Stimulated activated CD4-positive, alpha-beta T cell treated with anti-CD3 and anti-CD28 coated beads, TNF-alpha, amount 100 ng/mL, for 24 hours (primary cell): ENCODE measurements at regions not wholly inside any gene's neighbourhood (a gene's known extent, or its start where the extent isn't known, plus 50 kb on each side); places are given as distances from the start of the nearest gene placed in this dataset.
"Not testable (repeated sequence)": the region's sequence is repeated elsewhere in the genome, so short reads cannot be mapped to it uniquely, and the experiment has no call there.

Experiments
- DNase-seq, 3 experiments: peaks; one replicate each; pipeline ENCODE4 v3.0.0-alpha.2; 2020; ENCODE audit warnings: low read depth in 3 of 3

DNA sequence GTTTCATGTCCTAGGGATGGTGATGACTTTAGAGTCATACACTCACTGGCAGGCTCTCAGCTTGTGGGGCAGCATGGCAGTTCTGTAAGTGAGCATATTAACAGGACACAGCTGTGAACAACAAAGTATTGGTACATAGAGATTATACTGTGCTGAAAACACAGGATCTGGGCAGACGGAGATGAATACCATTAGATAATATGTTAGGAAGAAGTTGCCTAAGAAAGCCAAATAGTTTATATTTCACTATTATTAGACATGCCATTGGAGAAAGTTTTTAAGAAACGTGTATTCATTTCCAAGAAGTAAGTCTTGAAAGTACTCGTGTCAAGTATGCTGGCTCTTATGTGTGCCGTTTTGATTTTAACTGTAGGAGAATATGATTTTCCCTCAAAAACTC lies 274.5 kb downstream of the INHBA start:
- DNase-seq: no peak

DNA sequence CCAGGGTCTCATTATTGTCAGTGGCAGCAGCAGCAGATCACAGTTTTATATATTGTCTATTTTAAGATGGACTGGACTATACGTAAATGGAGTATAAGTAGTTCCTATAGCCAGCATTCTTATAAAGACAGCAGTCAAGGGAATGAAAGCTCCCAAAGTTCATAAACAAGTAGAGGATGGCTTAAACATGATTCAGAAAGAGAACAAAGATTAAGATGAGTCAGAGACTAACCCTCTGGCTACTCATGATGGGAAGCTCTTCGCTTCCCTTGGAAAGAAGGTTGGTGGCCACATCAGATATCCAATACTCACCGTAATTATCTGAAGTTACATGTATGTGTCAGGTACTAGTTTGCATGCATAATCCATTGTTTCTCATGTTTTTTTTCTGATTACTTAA lies 277.0 kb downstream of the INHBA start:
- no peak for DNase-seq

DNA sequence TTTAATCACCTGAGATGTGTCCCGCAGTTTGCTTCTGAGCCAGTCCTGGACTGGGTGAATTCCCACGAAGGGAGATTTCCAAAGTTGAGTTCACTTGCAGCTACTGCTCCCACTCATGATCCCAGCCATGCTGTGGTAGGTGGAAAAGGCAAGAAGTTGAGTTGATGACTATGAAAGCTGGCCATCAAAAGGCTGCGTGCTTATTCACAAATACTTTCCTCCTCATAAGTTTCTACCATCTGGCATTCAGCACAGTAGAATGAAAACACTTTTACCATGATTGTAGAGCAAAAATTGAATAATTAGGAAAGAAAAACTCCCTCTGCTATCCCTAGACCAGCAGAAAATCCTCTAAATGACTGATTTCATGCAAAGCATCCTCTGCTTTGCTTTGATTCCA lies 281.8 kb downstream of the INHBA start:
- DNase-seq: no peak

DNA sequence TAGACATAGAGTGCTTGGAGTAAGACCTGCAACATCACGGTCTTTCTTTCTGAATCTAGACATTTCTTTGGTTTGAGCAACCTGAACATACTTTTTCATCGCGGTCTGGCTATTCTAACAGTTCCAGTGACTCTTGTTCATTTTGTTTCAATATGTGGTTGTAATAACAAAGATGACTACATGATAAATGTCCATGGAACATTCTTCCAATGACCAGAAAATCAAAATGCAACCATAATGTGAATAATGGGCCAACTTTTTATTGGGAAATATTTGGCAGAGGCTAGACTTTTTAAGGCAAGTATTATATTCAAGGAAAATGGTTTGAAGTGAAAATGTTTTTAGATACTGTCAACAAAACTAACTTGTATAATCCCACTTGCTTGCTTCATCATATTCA lies 282.5 kb downstream of the INHBA start:
- no peak for DNase-seq

DNA sequence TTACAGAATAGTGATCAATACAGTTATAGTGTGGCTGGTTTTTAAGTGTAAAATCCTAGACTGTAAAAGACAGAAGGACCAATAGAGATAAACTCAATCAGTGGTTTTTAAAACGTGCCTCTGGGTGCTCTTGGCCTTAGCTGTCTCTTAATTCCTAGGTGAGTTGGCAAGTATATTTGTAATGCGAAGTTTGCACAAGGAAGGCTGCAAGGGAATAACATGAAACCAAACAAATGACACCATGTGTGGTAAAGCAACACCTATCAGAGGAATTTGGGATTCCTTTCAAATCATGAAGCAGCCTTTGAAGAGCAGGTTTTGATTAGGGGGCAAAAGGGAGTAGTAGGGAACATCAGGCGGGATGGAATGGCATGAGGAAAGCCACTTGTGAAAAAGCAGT lies 284.6 kb downstream of the INHBA start:
- no peak for DNase-seq

DNA sequence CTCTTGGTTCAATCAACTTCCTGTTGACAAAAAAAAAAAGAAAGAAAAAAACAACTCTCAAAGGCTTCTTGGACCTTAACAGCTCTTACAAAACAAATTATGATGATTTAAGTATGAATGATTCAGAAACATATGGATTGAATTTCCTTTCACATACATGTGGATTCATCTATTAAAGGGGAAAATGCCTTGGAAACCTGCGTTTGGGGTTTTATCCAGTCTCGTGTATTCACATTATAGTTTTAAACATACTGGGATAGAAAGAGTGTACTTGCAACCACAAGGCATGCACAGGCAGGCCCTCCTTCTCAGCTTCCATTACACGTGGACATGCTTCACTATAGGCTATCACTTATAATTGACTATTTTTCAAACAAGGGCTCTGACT lies 286.7 kb downstream of the INHBA start:
- DNase-seq: no peak

DNA sequence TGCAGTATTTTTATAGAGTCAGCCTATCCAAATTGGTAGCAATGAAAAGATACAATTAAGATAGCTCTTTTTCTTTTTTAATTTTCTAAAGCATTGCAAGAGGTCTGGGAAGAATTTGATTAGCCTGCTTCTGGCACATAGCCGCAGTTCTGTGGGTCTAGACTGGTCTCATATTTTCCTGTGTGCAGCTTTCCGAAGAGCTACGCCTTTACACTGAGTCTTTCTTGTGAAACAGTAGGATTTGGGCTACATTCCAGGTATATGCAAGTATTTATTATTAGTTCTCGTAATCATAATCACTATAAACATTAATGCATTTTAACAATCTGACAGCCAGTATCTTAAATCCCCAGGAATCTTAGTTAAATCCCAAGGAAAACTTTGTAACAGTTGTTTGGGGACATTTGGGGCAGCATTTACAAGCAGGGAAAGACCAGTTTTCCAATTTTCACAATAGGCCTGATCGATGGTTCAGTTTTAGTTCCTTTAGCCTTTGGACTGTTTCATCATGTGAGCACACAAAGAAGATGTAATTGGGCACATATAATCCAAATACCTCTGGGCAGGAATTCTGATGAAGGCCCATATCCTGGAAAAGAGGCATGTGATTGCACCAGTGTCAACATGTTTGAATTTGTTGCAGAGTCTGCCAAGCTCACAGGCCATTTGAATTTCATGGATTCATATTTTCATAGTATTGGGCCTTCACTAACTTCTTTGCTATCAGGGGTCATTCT lies 287.3 kb downstream of the INHBA start:
- DNase-seq: no peak

DNA sequence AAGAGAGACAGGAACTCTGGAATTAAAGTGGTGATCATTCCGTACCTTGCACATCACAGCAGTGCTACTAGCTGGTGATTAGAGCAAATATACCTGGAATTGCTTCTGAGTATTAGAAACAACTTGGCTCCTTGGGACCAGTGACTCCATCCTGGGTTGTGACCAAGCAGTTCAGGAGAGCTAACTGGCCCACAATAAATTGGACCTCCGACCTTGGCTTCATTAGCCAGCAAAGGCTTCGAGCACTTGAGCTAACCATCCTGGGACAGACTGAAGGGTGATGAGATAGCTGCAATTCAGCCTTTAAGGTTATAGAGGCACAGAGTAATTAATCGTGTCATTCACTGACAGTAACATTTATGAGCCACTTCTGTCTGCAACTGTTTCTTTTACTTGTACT lies 287.8 kb downstream of the INHBA start:
- DNase-seq: no peak

DNA sequence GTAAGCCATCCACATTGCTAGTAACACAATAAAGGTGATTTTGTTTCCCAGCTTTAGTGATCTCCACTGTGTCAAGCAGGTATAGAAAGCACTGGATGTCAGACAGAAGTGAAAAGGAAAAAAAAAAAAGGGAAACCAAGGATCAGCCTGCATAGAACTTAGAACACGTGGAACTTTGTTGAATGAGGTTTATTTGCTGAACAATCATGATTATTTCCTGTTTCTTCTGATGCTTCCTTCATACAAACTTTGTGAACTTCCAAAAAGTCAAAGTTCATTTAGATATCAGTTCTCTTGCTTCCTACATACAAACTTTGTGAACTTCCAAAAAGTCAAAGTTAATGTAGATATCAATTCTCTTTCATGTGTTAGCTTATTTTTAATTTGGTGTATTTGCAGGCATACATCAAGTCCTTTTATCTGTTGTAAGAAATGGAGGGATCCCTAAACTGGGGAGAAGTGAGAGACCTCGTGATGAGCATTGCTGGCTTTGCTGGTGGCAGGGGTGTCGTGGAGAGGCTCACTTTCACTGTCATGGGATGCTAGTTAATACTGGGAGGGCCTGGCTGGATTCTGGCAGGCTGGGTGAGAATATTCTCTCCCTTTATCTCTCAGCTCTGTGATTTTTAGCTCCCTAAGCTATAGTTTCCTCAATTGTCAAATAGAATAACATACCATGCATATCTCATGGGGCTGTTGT lies 298.4 kb downstream of the INHBA start:
- no peak for DNase-seq

DNA sequence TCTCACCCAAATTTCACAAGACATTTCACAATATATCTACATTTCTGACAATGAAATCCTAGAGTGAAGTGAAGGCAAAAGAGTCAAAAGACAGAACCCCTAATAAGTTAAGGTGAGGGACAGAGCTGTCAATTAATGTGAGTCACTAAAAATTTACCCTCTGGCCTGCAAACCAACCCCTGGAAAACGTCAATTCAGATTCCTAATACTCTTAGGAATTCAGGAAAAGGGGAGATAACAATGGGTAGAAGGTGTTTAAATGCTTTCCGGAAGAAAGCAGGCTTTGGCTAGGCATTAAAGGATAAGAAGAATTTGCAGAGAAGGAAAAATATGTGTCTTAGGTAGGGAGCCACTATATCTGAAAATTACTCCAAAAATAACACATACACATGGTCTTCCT lies 299.6 kb downstream of the INHBA start:
- DNase-seq: no peak

DNA sequence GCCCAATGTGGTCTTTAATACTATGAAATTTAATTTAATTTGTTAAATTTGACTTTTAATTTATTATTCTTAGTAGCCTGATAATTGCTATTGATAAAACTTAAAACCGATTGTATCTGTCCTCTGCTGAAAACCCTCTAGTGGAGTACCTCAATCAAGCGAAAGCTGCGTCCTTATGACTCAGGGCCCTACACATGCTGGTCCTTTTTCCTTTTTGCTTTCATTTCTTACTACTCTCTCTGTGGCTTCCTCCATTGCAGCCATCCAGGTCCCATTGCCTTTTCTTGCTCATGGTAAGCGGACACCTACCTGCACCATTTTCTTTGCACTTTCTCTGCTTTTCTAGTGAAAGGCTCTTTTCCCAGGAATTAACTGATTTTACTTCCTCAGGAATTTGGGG lies 301.1 kb downstream of the INHBA start:
- no peak for DNase-seq

DNA sequence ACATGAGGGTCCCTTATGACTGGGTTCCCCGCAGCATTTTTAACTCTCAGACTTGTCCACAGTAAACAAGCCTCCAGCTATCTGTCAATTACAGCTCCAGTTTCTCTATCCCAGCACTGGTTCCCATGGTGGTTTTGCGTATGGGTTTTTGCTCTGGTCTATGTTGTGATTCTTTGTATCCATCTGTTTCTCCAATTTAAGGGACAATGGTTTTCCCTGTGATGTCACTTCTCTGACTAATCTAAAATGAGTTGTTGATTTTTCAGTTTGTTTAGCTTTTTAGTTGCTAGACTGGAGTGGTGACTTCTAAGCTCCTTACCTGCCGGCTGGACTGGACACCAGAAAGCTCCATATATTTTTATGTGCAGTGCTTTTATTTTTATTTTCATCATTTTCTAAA lies 303.7 kb downstream of the INHBA start:
- DNase-seq: no peak

DNA sequence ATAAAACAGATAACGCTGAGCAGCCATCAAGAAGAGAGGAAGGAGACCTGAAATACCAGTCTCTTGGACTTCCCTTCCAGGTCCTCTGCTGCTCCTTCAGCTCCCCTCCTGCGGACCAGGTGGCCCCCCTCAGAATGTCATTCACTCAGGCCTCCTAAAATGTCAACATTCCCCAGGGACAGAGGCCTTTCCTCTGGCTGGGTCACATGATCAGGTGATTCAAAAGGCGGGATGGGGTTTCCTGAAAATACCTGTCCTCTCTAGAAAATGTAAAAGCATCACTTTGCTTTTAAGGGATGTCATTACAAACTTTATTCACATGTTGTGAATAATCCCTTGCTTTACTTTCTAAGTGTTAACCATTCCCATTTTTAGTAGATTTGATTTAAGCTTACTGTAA lies 311.1 kb downstream of the INHBA start:
- DNase-seq: no peak

DNA sequence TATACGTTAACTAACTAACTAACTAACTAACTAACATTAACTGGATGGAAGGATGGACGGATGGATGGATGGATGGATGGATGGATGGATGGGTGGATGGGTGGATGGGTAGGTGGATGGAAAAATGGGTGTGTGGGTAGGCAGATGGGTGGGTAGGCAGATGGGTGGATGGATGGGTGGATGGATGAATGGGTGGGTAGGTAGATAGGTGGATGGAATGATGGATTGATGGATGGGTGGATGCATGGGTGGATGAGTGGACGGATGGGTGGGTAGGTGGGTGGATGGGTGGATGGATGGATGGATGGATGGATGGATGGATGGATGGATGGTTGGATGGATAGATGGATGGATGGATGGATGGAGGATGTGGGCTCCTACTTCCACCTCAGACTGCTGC lies 314.0 kb downstream of the INHBA start:
- DNase-seq: not testable (repeated sequence)

DNA sequence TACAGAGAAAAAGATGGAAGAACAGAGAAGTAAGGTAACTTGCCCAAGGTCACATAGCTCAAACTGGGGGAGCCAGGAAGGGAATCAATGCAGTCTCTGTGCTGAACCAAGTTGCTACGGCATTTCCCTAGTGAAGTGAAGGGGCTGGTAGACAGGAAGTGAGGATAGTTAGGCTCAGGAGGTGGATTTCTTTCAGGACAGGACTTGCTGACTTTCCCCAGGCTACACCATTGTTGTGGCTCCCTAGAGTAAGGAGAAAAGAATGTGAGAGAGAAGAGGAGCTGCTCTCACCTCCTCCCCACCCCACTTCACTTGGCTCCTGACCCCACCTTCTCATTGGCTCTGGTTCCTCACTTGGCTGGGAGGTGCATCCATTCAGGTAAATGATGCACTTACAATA lies 316.9 kb downstream of the INHBA start:
- no peak for DNase-seq

DNA sequence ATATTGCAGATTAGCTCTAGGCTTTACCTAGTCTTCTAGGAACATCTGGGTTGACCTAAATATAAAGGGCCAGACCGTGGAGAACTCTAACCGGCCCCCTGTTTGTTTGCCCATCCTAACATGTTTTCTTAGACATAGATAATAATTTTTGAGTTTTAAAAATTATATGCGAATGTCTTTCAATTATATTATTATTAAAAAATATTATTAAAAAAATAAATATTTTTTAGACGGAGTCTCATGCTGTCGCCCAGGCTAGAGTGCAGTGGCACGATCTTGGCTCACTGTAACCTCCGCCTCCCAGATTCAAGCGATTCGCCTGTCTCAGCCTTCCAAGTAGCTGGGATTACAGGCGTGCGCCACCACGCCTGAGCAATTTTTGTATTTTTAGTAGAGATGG lies 318.5 kb downstream of the INHBA start:
- DNase-seq: no peak

DNA sequence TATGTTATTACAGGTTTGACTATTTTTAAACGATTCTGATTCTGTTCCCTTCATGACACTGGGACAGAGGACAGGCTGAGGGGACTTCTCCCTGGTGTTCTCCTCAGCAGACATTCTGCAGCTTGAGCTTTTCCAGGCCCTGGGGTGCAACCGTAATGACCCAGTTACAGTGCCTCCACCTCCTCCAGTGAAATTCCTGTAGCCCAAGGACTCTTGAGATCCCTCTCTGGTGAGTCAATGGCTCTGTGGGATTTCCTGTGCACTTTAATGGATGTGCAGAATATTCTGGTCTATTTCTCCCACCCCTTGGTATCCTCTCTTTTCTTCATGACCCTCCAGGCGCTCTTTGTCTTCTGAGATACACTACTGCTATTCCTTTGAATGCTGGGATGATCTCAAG lies 319.3 kb downstream of the INHBA start:
- no peak for DNase-seq

DNA sequence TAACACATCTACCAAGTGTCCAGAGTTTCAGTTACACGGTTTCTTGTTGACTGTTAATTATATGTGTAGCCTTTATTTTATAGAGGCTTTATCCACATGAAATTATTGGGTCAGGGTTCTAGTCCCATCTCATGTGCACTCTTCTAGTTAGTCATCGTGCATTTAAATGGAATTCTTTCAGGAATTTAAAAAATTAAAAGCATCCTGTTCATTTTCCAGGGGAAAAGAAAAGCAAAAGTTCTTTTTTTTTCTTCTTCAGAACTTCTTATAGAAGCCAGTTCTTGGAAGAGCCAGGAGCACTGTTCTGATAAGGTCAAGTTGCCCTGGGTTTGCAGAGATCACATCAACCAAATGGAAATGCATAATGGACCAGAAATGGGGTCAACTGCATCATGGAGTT lies 324.7 kb downstream of the INHBA start:
- no peak for DNase-seq

DNA sequence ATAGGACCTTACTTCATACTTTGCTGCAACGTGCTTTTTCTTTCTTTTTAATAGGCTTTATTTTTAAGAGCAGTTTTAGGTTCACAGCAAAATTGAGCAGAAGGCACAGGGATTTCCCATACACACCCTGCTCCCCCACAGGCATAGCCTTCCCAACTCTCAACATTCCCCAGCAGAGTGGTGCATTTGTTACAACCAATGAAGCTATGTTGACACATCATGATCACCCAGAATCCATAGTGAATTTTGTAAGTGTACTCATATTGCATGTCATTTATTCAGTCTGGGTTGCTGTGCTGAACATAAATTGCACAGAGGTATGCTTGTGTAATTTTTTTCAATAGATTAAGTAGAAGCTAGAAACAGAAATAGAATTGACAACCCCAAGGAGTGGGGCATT lies 327.3 kb downstream of the INHBA start:
- no peak for DNase-seq

DNA sequence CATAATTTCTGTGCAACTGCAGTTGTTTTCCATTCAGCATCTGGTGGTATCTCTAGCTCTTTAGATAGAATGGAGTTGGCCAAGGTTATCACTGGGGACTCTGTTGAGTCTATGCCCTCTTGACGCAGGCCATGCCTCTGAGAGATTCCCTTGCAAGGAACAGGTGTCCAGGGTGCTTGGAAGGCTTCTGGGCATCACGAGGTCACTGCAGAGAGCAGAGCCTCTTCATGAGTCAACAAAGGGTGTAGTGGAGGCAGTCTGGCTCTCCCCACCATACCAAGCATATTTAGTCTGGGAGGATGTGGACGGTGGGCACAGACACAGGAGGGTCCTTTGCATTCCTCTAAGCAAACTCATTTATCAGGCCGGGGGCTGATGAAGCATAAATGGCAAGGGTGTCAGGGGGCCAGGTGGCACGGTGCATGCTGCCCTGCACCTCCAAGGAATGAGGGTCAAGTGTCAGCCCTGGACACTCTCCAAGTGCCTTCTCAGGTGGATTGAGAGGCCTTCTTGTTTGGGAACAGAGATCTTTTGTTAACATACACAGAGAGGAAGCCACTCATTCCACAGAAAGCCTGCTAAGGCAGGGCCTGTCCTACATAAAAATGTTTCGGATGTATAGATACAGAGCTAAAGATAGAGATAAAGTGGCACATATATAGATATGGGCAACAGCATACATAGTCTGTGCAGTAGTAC lies 328.6 kb downstream of the INHBA start:
- DNase-seq: no peak

DNA sequence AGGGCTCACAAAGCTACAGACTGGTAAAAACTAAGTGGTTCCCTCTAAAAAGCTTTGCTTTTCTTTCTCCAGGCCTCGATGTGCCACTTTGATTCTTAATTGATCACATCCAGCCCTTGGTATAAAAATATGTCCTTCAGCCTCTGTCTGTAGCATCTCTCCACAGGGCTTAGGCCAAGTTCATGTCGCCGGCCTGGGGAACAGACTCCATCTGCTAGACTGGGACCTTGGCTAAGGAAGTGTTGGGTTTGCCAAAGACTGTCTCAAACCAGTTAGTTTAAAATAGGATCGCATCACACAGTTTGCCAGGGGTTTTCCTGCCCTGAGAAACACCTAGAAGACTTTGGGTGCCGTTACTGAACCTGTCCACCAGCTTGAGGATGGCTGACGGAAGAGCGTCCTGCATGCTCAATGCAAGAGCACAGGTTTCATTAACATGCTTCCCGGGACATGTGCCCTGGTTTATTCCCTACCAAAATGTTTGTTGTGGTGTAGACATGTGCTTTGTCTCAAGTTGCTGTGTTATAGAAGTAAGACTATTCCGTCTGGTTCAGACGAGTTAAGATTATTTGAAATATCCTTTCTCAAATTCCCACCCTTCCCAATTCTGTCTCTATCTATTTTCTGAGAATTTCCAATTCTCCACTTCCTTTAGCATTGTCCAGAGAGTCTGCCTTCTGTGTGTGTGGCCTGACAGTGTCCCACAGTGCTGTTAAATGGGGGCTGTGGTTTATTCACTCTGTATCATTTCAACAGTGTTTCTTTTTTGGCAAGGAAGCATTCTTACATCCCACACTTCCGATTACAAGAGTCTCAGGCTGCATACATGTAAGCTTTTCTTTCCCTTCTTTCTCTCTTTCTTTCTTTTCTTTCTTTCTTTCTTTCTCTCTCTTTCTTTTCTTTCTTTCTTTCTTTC lies 334.7 kb downstream of the INHBA start:
- no peak for DNase-seq

DNA sequence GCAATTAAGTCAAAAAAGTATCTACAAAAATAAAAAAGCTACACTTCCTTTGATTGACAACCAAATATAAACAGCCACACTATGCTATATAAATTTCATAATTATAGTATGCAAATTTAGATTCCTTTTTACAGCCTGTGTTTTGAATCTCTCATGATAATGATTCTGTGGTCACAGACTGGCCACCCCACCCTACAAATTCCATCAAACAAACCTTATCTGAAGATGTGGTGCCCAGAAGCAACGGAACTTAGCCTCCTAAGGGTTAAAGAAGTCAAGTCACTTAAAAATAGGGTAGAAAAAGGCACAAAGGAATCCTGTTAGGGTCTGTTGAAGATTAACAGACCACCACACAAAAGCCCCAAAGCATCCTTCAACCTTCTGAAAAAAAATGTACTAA lies 351.8 kb downstream of the INHBA start:
- no peak for DNase-seq
